Stimulated activated naive B cell treated with anti-CD40 and anti-IgM and Interleukin-4, amounts not matched to agents 10 μg/mL and 1 μg/mL and 100 μg/mL, for 72 hours (primary cell): ENCODE measurements at regions not wholly inside any gene's neighbourhood (a gene's known extent, or its start where the extent isn't known, plus 50 kb on each side); places are given as distances from the start of the nearest gene placed in this dataset.

Source experiments
- ATAC-seq, 2 donors: fragments of 150-1000 bp; cut with Tn5 transposase; replicated peaks; 2 replicates each; pipeline ENCODE4 v1.10.0; 2021; ENCODE audit warnings: moderate library complexity in 1 of 2
- DNase-seq: peaks from one replicate; pipeline ENCODE4 v3.0.0; 2021
- H3K27ac Mint-ChIP-seq: one replicate; pipeline ENCODE4 v1.8.0; 2022; ENCODE audit warnings: mild to moderate bottlenecking, mixed read lengths
- H3K27me3 Mint-ChIP-seq, 2 donors: one replicate each; pipeline ENCODE4 v1.8.0; 2022; ENCODE audit warnings: mixed read lengths in 2 of 2
- H3K36me3 Mint-ChIP-seq, 2 donors: one replicate each; pipeline ENCODE4 v1.8.0; 2022; ENCODE audit warnings: mixed read lengths in 2 of 2, mild to moderate bottlenecking in 1 of 2
- H3K4me1 Mint-ChIP-seq, 2 donors: one replicate each; pipeline ENCODE4 v1.8.0; 2022; ENCODE audit warnings: mixed read lengths in 2 of 2, mild to moderate bottlenecking in 1 of 2
- H3K4me3 Mint-ChIP-seq, 2 donors: one replicate each; pipeline ENCODE4 v1.8.0; 2022; ENCODE audit warnings: mild to moderate bottlenecking in 2 of 2, mixed read lengths in 2 of 2, moderate library complexity in 1 of 2
- H3K9me3 Mint-ChIP-seq, 2 donors: one replicate each; pipeline ENCODE4 v1.8.0; 2022; ENCODE audit warnings: mixed read lengths in 2 of 2, mild to moderate bottlenecking in 1 of 2

GRCh38 chr16:50889746-50890145 is 147.9 kb downstream of the CYLD start:
- Mint-ChIP-seq H3K27ac (no peak overlapping the region), H3K4me1 (peaks cover 0 to 2% of the 10 kb centered on the region in 2 donors), H3K27me3 (peaks cover 27 to 38% of the 10 kb centered on the region in 2 donors), H3K9me3 (peaks cover 0 to 4% of the 10 kb centered on the region in 2 donors), H3K4me3 (no peak overlapping the region), H3K36me3 (no peaks in the 10 kb centered on the region)
- no peak for DNase-seq
- ATAC-seq, result no peak

GRCh38 chr16:50889276-50889675 is 147.4 kb downstream of the CYLD start:
- no peak for DNase-seq
- H3K36me3 Mint-ChIP-seq, result no peaks in the 10 kb centered on the region
- H3K4me3 Mint-ChIP-seq, result no peak overlapping the region
- H3K27me3 Mint-ChIP-seq, result peaks cover 25 to 35% of the 10 kb centered on the region in 2 donors
- H3K27ac Mint-ChIP-seq, result no peak overlapping the region
- ATAC-seq, result no peak
- H3K4me1 Mint-ChIP-seq, result peaks cover 0 to 2% of the 10 kb centered on the region in 2 donors
- H3K9me3 Mint-ChIP-seq, result peaks cover 0 to 4% of the 10 kb centered on the region in 2 donors

GRCh38 chr16:50888486-50889261 is 146.8 kb downstream of the CYLD start:
- ATAC-seq, result no peak
- peaks cover 0 to 4% of the 10 kb centered on the region in 2 donors for H3K9me3 Mint-ChIP-seq
- no peak overlapping the region for H3K4me3 Mint-ChIP-seq
- H3K4me1 Mint-ChIP-seq, result peaks cover 0 to 2% of the 10 kb centered on the region in 2 donors
- H3K27me3 Mint-ChIP-seq, result peaks cover 20 to 36% of the 10 kb centered on the region in 2 donors
- H3K27ac Mint-ChIP-seq, result no peak overlapping the region
- no peak for DNase-seq
- H3K36me3 Mint-ChIP-seq, result no peaks in the 10 kb centered on the region

- Mint-ChIP-seq H3K27me3 (peaks cover 20 to 37% of the 10 kb centered on the region in 2 donors), H3K4me1 (peaks cover 0 to 2% of the 10 kb centered on the region in 2 donors), H3K9me3 (peaks cover 0 to 4% of the 10 kb centered on the region in 2 donors), H3K4me3 (no peak overlapping the region), H3K27ac (no peak overlapping the region), H3K36me3 (no peaks in the 10 kb centered on the region)
- no peak for ATAC-seq
- no peak for DNase-seq
Measured at GRCh38 chr16:50887500-50888298, 145.8 kb downstream of the CYLD start.

GRCh38 chr16:50884066-50884860 is 142.4 kb downstream of the CYLD start:
- H3K27me3 Mint-ChIP-seq, result peaks cover 24 to 26% of the 10 kb centered on the region in 2 donors
- ATAC-seq (no peak), DNase-seq (no peak)
- H3K4me1 Mint-ChIP-seq, result peaks cover 0 to 2% of the 10 kb centered on the region in 2 donors
- no peak overlapping the region for H3K27ac Mint-ChIP-seq
- peaks cover 0 to 4% of the 10 kb centered on the region in 2 donors for H3K9me3 Mint-ChIP-seq
- no peak overlapping the region for H3K4me3 Mint-ChIP-seq
- no peaks in the 10 kb centered on the region for H3K36me3 Mint-ChIP-seq

- no peak for ATAC-seq
- peaks cover 0 to 1% of the 10 kb centered on the region in 2 donors for H3K4me1 Mint-ChIP-seq
Measured at GRCh38 chr16:50881956-50882355, 140.1 kb downstream of the CYLD start.

GRCh38 chr16:50881331-50881830 is 139.5 kb downstream of the CYLD start:
- Mint-ChIP-seq H3K27ac (no peak overlapping the region), H3K9me3 (no peaks in the 10 kb centered on the region), H3K4me3 (no peak overlapping the region), H3K27me3 (peaks cover 36 to 48% of the 10 kb centered on the region in 2 donors), H3K36me3 (no peaks in the 10 kb centered on the region), H3K4me1 (no peaks in the 10 kb centered on the region)
- DNase-seq, result no peak
- ATAC-seq, result no peak

More at GRCh38 chr16:50881956-50882355, 140.1 kb downstream of the CYLD start:
- Mint-ChIP-seq H3K36me3 (no peaks in the 10 kb centered on the region), H3K9me3 (peaks cover 0 to 1% of the 10 kb centered on the region in 2 donors), H3K4me3 (no peak overlapping the region), H3K27me3 (peaks cover 37 to 45% of the 10 kb centered on the region in 2 donors), H3K27ac (no peak overlapping the region)
- DNase-seq, result no peak

GRCh38 chr16:50880926-50881325 is 139.0 kb downstream of the CYLD start:
- DNase-seq (no peak), ATAC-seq (no peak)
- Mint-ChIP-seq H3K36me3 (no peaks in the 10 kb centered on the region), H3K4me3 (no peak overlapping the region), H3K4me1 (no peaks in the 10 kb centered on the region), H3K27me3 (peaks cover 36 to 47% of the 10 kb centered on the region in 2 donors), H3K9me3 (no peaks in the 10 kb centered on the region), H3K27ac (no peak overlapping the region)

GRCh38 chr16:50879873-50880695 is 138.2 kb downstream of the CYLD start:
- H3K27ac Mint-ChIP-seq, result no peak overlapping the region
- no peaks in the 10 kb centered on the region for H3K36me3 Mint-ChIP-seq
- DNase-seq (no peak), ATAC-seq (no peak)
- H3K4me3 Mint-ChIP-seq, result no peak overlapping the region
- no peaks in the 10 kb centered on the region for H3K4me1 Mint-ChIP-seq
- peaks cover 29 to 46% of the 10 kb centered on the region in 2 donors for H3K27me3 Mint-ChIP-seq
- no peaks in the 10 kb centered on the region for H3K9me3 Mint-ChIP-seq

GRCh38 chr16:50878966-50879615 is 137.2 kb downstream of the CYLD start:
- DNase-seq, result no peak
- no peaks in the 10 kb centered on the region for H3K4me1 Mint-ChIP-seq
- no peak overlapping the region for H3K27ac Mint-ChIP-seq
- peaks cover 29 to 55% of the 10 kb centered on the region in 2 donors for H3K27me3 Mint-ChIP-seq
- H3K4me3 Mint-ChIP-seq, result no peak overlapping the region
- H3K36me3 Mint-ChIP-seq, result no peaks in the 10 kb centered on the region
- H3K9me3 Mint-ChIP-seq, result peaks cover 0 to 2% of the 10 kb centered on the region in 2 donors
- ATAC-seq, result no peak

- Mint-ChIP-seq H3K9me3 (peaks cover 0 to 2% of the 10 kb centered on the region in 2 donors), H3K27me3 (peaks cover 24 to 55% of the 10 kb centered on the region in 2 donors), H3K36me3 (no peaks in the 10 kb centered on the region), H3K4me1 (no peaks in the 10 kb centered on the region), H3K27ac (no peak overlapping the region), H3K4me3 (no peak overlapping the region)
- ATAC-seq (no peak), DNase-seq (no peak)
Measured at GRCh38 chr16:50878536-50878935, 136.7 kb downstream of the CYLD start.

- Mint-ChIP-seq H3K27ac (no peak overlapping the region), H3K36me3 (no peaks in the 10 kb centered on the region), H3K4me3 (no peak overlapping the region), H3K27me3 (peaks cover 22 to 55% of the 10 kb centered on the region in 2 donors), H3K4me1 (no peaks in the 10 kb centered on the region), H3K9me3 (peaks cover 3 to 5% of the 10 kb centered on the region in 2 donors)
- ATAC-seq (no peak), DNase-seq (no peak)
Measured at GRCh38 chr16:50876263-50876662, 134.4 kb downstream of the CYLD start.

GRCh38 chr16:50868577-50868976 is 126.7 kb downstream of the CYLD start:
- Mint-ChIP-seq H3K9me3 (peaks cover 3 to 5% of the 10 kb centered on the region in 2 donors), H3K36me3 (no peaks in the 10 kb centered on the region), H3K27me3 (peaks cover 5 to 11% of the 10 kb centered on the region in 2 donors), H3K4me1 (no peaks in the 10 kb centered on the region), H3K4me3 (no peak overlapping the region), H3K27ac (no peak overlapping the region)
- ATAC-seq, result no peak
- no peak for DNase-seq
